H1 (cell line): ENCODE measurements at regions not wholly inside any gene's neighbourhood (a gene's known extent, or its start where the extent isn't known, plus 50 kb on each side); places are given as distances from the start of the nearest gene placed in this dataset.

Experiments used
- CTCF ChIA-PET: fragments of 300-600 bp; sonication (Branson Sonifier 250); formaldehyde crosslinking; loops from one replicate; lab custom pipeline; 2021; ENCODE audit not compliant: partially characterized antibody; lab: Charles Lee
- POLR2A ChIA-PET: fragments of 300-600 bp; sonication (Branson Sonifier 250); formaldehyde crosslinking; loops from one replicate; lab custom pipeline; 2021; ENCODE audit warnings: inconsistent platforms; ENCODE audit not compliant: partially characterized antibody; lab: Charles Lee
- DNase-seq, 2 experiments: peaks; one replicate each; pipeline versions ENCODE4 v3.0.0 to v3.0.0-alpha.2; 2010 to 2022; ENCODE audit warnings: low spot score in 2 of 2, low read depth in 1 of 2, mixed read lengths in 1 of 2
- FAIRE-seq: peaks from 2 replicates; lab custom pipeline; 2011; peaks lifted over from hg19 to GRCh38; lab: Jason Lieb, UNC
- H2AFZ ChIP-seq: 2 replicates; pipeline ENCODE4 v1.8.1; 2012; ENCODE audit warnings: low read length, inconsistent platforms
- H2AK5ac ChIP-seq: 2 replicates; pipeline ENCODE4 v1.6.1; 2013; ENCODE audit warnings: low read depth, low read length
- H2BK120ac ChIP-seq: replicated peaks from 2 replicates; pipeline ENCODE3; 2013; ENCODE audit warnings: low read depth, low read length, inconsistent platforms
- H2BK12ac ChIP-seq: 2 replicates; pipeline ENCODE4 v1.6.1; 2013; ENCODE audit warnings: low read depth, low read length
- H2BK15ac ChIP-seq: 2 replicates; pipeline ENCODE4 v1.6.1; 2013; ENCODE audit warnings: low read length
- H2BK20ac ChIP-seq: 2 replicates; pipeline ENCODE4 v1.6.1; 2013; ENCODE audit warnings: low read length
- H2BK5ac ChIP-seq: 2 replicates; pipeline ENCODE4 v1.6.1; 2013; ENCODE audit warnings: low read depth, low read length
- H3K14ac ChIP-seq: 2 replicates; pipeline ENCODE4 v1.6.1; 2013; ENCODE audit warnings: inconsistent platforms; ENCODE audit not compliant: insufficient read length
- H3K18ac ChIP-seq: 2 replicates; pipeline ENCODE4 v1.6.1; 2013; ENCODE audit warnings: low read length; ENCODE audit errors: extremely low read depth
- H3K23ac ChIP-seq: 2 replicates; pipeline ENCODE4 v1.6.1; 2013; ENCODE audit warnings: inconsistent platforms; ENCODE audit not compliant: insufficient read length
- H3K23me2 ChIP-seq: 2 replicates; pipeline ENCODE4 v1.6.1; 2013; ENCODE audit warnings: low read depth, low read length
- H3K27ac ChIP-seq: 2 replicates; pipeline ENCODE4 v1.6.1; 2011; ENCODE audit warnings: low read depth, low read length, inconsistent platforms
- H3K27me3 ChIP-seq, 4 experiments: replicated peaks in 1 of 4; 1 replicate in 1 of 4; 2 replicates in 3 of 4; pipeline versions ENCODE4 v1.6.1 to v1.8.1; 2011 to 2013; ENCODE audit warnings: low read length in 3 of 4, mild to moderate bottlenecking in 3 of 4, inconsistent platforms in 2 of 4, mixed read lengths in 2 of 4, moderate library complexity in 1 of 4; ENCODE audit not compliant: control insufficient read depth in 3 of 4, insufficient read depth in 3 of 4; ENCODE audit errors: extremely low read depth in 1 of 4
- H3K36me3 ChIP-seq, 4 experiments: 2 replicates each; pipeline versions ENCODE4 v1.6.1 to v1.8.1; 2011 to 2013; ENCODE audit warnings: mild to moderate bottlenecking in 4 of 4, low read length in 3 of 4, moderate library complexity in 2 of 4, control low read depth in 1 of 4, inconsistent platforms in 1 of 4; ENCODE audit not compliant: insufficient read depth in 4 of 4, control insufficient read depth in 2 of 4
- H3K4ac ChIP-seq: replicated peaks from 2 replicates; pipeline ENCODE3; 2013; ENCODE audit warnings: low read length, low read depth, mixed read lengths, inconsistent platforms; ENCODE audit not compliant: insufficient read length
- H3K4me1 ChIP-seq, 4 experiments: replicated peaks in 1 of 4; 1 replicate in 1 of 4; 2 replicates in 3 of 4; pipeline versions ENCODE4 v1.6.1 to v1.8.1; 2011 to 2013; ENCODE audit warnings: low read length in 3 of 4, inconsistent platforms in 2 of 4, mixed read lengths in 1 of 4; ENCODE audit not compliant: insufficient read depth in 4 of 4, control insufficient read depth in 3 of 4
- H3K4me2 ChIP-seq, 2 experiments: 2 replicates each; pipeline versions ENCODE4 v1.6.1 to v1.8.1; 2011 to 2013; ENCODE audit warnings: low read depth in 2 of 2, low read length in 2 of 2, control low read depth in 1 of 2, inconsistent platforms in 1 of 2, mild to moderate bottlenecking in 1 of 2; ENCODE audit not compliant: insufficient read depth in 1 of 2
- H3K4me3 ChIP-seq, 4 experiments: fragments of 200-600, 300-600 bp in 1 of 4; sonication (generic), shearing (Covaris generic), sonication (Bioruptor Twin) in 1 of 4; 2 replicates each; pipeline versions ENCODE4 v1.5.1 to v1.8.1; 2011 to 2016; ENCODE audit warnings: low read length in 4 of 4, low read depth in 3 of 4, control low read depth in 2 of 4, inconsistent platforms in 2 of 4, mild to moderate bottlenecking in 2 of 4, mixed read lengths in 1 of 4, moderate library complexity in 1 of 4; ENCODE audit not compliant: insufficient read depth in 2 of 4; ENCODE audit errors: extremely low read depth in 1 of 4
- H3K56ac ChIP-seq: replicated peaks from 2 replicates; pipeline ENCODE3; 2013; ENCODE audit warnings: low read depth, mild to moderate bottlenecking, mixed read lengths, low read length, inconsistent platforms; ENCODE audit not compliant: insufficient read length
- H3K79me1 ChIP-seq: 2 replicates; pipeline ENCODE4 v1.6.1; 2013; ENCODE audit warnings: low read depth, low read length, control low read depth
- H3K79me2 ChIP-seq, 2 experiments: 2 replicates each; pipeline versions ENCODE4 v1.6.1 to v1.8.1; 2012 to 2013; ENCODE audit warnings: low read length in 2 of 2, mild to moderate bottlenecking in 2 of 2, inconsistent platforms in 1 of 2; ENCODE audit not compliant: insufficient read depth in 2 of 2, control insufficient read depth in 1 of 2
- H3K9ac ChIP-seq, 4 experiments: replicated peaks in 1 of 4; 1 replicate in 1 of 4; 2 replicates in 3 of 4; pipeline versions ENCODE4 v1.6.1 to v1.8.1; 2011 to 2013; ENCODE audit warnings: low read depth in 3 of 4, low read length in 3 of 4, control low read depth in 2 of 4, mild to moderate bottlenecking in 2 of 4, moderate library complexity in 2 of 4, inconsistent platforms in 1 of 4; ENCODE audit errors: extremely low read depth in 1 of 4
- H3K9me3 ChIP-seq, 2 experiments: 2 replicates each; pipeline versions ENCODE4 v1.6.1 to v1.8.1; 2012 to 2013; ENCODE audit warnings: mild to moderate bottlenecking in 2 of 2, moderate library complexity in 2 of 2, control low read depth in 1 of 2, inconsistent platforms in 1 of 2, low read depth in 1 of 2, low read length in 1 of 2, mixed read lengths in 1 of 2; ENCODE audit not compliant: insufficient read depth in 2 of 2
- H4K20me1 ChIP-seq, 2 experiments: replicated peaks in 1 of 2; 2 replicates each; pipeline versions ENCODE3 to v1.8.1; 2011 to 2013; ENCODE audit warnings: inconsistent platforms in 2 of 2, low read length in 2 of 2, mild to moderate bottlenecking in 1 of 2; ENCODE audit not compliant: insufficient read depth in 2 of 2, control insufficient read depth in 1 of 2
- H4K5ac ChIP-seq: 2 replicates; pipeline ENCODE4 v1.6.1; 2013; ENCODE audit warnings: low read length, low read depth, mixed read lengths, inconsistent platforms; ENCODE audit not compliant: insufficient read length
- H4K8ac ChIP-seq: 2 replicates; pipeline ENCODE4 v1.8.0; 2013; ENCODE audit warnings: mild to moderate bottlenecking, moderate library complexity, low read length, inconsistent platforms; ENCODE audit not compliant: insufficient read depth; ENCODE audit errors: extremely low read depth
- H4K91ac ChIP-seq: replicated peaks from 2 replicates; pipeline ENCODE3; 2013; ENCODE audit warnings: low read length, mixed read lengths, inconsistent platforms; ENCODE audit not compliant: insufficient read length
- ASH2L ChIP-seq: fragments of 200-600, 300-600 bp; sonication (generic); IDR thresholded peaks from one replicate; pipeline ENCODE4 v1.7.1; 2017; ENCODE audit warnings: low read length
- CHD2 ChIP-seq: IDR thresholded peaks from 2 replicates; pipeline ENCODE4 v1.6.1; 2012; ENCODE audit warnings: low read length, improper control_type of control experiment
- GABPA ChIP-seq: IDR thresholded peaks from 2 replicates; pipeline ENCODE4 v1.6.1; 2011; ENCODE audit warnings: mild to moderate bottlenecking, low read length, moderate library complexity, borderline replicate concordance; ENCODE audit not compliant: insufficient read depth
- POLR2AphosphoS5 ChIP-seq: IDR thresholded peaks from 2 replicates; pipeline ENCODE4 v1.6.1; 2011; ENCODE audit warnings: low read depth, low read length
- TAF1 ChIP-seq: IDR thresholded peaks from 2 replicates; pipeline ENCODE4 v1.6.1; 2011; ENCODE audit warnings: mild to moderate bottlenecking, low read depth, low read length
- TEAD4 ChIP-seq: IDR thresholded peaks from 2 replicates; pipeline ENCODE4 v1.6.1; 2012; ENCODE audit warnings: low read depth, low read length, inconsistent platforms, mixed read lengths
- USF2 ChIP-seq: IDR thresholded peaks from 2 replicates; pipeline ENCODE4 v1.6.1; 2011; ENCODE audit warnings: low read length, improper control_type of control experiment
- WGBS, 2 experiments: shearing (Covaris generic) in 1 of 2; methylation state at CpG; one replicate each; pipeline versions ENCODE4 v1.1.6 to v1.1.7; 2013 to 2015; ENCODE audit warnings: low lambda C conversion rate in 2 of 2, mixed read lengths in 2 of 2, inconsistent platforms in 1 of 2, low coverage in 1 of 2, missing lambda C conversion rate in 1 of 2; ENCODE audit not compliant: insufficient replicate concordance in 2 of 2, insufficient coverage in 1 of 2, insufficient read length in 1 of 2; ENCODE audit errors: extremely low coverage in 1 of 2, missing lambda C conversion rate in 1 of 2; 5-methylcytosine and 5-hydroxymethylcytosine counted together

- FAIRE-seq (no peak), DNase-seq (no peak)
- ChIA-PET POLR2A (no interaction called here), CTCF (no interaction called here)
- H3K27ac ChIP-seq: no peak overlapping the region
- H3K18ac ChIP-seq: no peak overlapping the region
- H2BK12ac ChIP-seq: no peak overlapping the region
- H2BK5ac ChIP-seq: no peak overlapping the region
- H3K4ac ChIP-seq: no peak overlapping the region
- H2BK20ac ChIP-seq: no peak overlapping the region
- no peaks in the 10 kb centered on the region for H4K20me1 ChIP-seq
- H3K9me3 ChIP-seq: no peaks in the 10 kb centered on the region
- no peak overlapping the region for H4K91ac ChIP-seq
- H3K79me2 ChIP-seq: no peaks in the 10 kb centered on the region
- no peak overlapping the region for H2BK120ac ChIP-seq
- H3K23ac ChIP-seq: no peak overlapping the region
- H4K5ac ChIP-seq: no peak overlapping the region
- no peak overlapping the region for H4K8ac ChIP-seq
- H2BK15ac ChIP-seq: no peak overlapping the region
- no peak overlapping the region for H3K4me3 ChIP-seq
- no peak overlapping the region for H3K4me2 ChIP-seq
- no peak overlapping the region for H3K14ac ChIP-seq
- no peak overlapping the region for H3K56ac ChIP-seq
- no peaks in the 10 kb centered on the region for H3K23me2 ChIP-seq
- no peak overlapping the region for H2AK5ac ChIP-seq
- no peaks in the 10 kb centered on the region for H3K27me3 ChIP-seq
- TF ChIP-seq TEAD4 (no peak), TAF1 (no peak), CHD2 (no peak), ASH2L (no peak), POLR2AphosphoS5 (no peak), USF2 (no peak), GABPA (no peak)
- H2AFZ ChIP-seq: no peak overlapping the region
- H3K4me1 ChIP-seq: no peaks in the 10 kb centered on the region
- H3K9ac ChIP-seq: no peak overlapping the region
- WGBS, 2 experiments: 93% methylated on average over 1 of the region's 1 CpG; no CpG with 5 or more reads in 1 of the 2 experiments
- H3K79me1 ChIP-seq: no peaks in the 10 kb centered on the region
- no peaks in the 10 kb centered on the region for H3K36me3 ChIP-seq
Observed at GRCh38 chr2:145600811-145601210, 1080.9 kb upstream of the ZEB2 start.
